ENCODE measurements at regions not wholly inside any gene's neighbourhood (a gene's known extent, or its start where the extent isn't known, plus 50 kb on each side); places are given as distances from the start of the nearest gene placed in this dataset.

GRCh38 chr3:180534828-180535227 lies 67.1 kb upstream of the TTC14 start:
- CTCF ChIA-PET = no interaction called here
- POLR2A ChIA-PET = no interaction called here
- DNase-seq = no peak
- no CpG with 5 or more reads among the region's 2 CpGs for WGBS (ENCODE audit: insufficient coverage)
- no peaks in the 10 kb centered on the region for H3K36me3 ChIP-seq (ENCODE audit: control insufficient read depth in 4 of 4, insufficient read depth in 4 of 4, low read length in 3 of 4)
- H3K4me1 ChIP-seq (ENCODE audit: control extremely low read depth in 1 of 4, control insufficient read depth in 4 of 4, insufficient read depth in 4 of 4, low read length in 3 of 4) = no peaks in the 10 kb centered on the region
- peaks cover 0 to 1% (median 0%) of the 10 kb centered on the region in 5 experiments for H3K9me3 ChIP-seq (ENCODE audit: control extremely low read depth in 1 of 5, control insufficient read depth in 4 of 5, insufficient read depth in 2 of 5, low read depth in 1 of 5, low read length in 4 of 5)
- no peak overlapping the region for H3K27ac ChIP-seq (ENCODE audit: insufficient read depth in 1 of 2, low read depth in 1 of 2, low read length in 2 of 2, poor library complexity in 1 of 2, severe bottlenecking in 2 of 2)
- H3K27me3 ChIP-seq (replicated peaks in 2 of 5; ENCODE audit: control insufficient read depth in 4 of 5, insufficient read depth in 5 of 5, low read length in 4 of 5) = no peaks in the 10 kb centered on the region
- no peak overlapping the region for H3K4me3 ChIP-seq (ENCODE audit: control insufficient read depth in 1 of 7, extremely low read depth in 1 of 7, insufficient read depth in 4 of 7, low read depth in 2 of 7, low read length in 6 of 7)

GRCh38 chr3:180538493-180538892 lies 63.5 kb upstream of the TTC14 start:
- Histone ChIP-seq H3K4me1 (ENCODE audit: control extremely low read depth in 1 of 4, control insufficient read depth in 4 of 4, insufficient read depth in 4 of 4, low read length in 3 of 4) (no peaks in the 10 kb centered on the region), H3K4me3 (ENCODE audit: control insufficient read depth in 1 of 7, extremely low read depth in 1 of 7, insufficient read depth in 4 of 7, low read depth in 2 of 7, low read length in 6 of 7) (no peak overlapping the region), H3K27me3 (replicated peaks in 2 of 5; ENCODE audit: control insufficient read depth in 4 of 5, insufficient read depth in 5 of 5, low read length in 4 of 5) (no peaks in the 10 kb centered on the region), H3K27ac (ENCODE audit: insufficient read depth in 1 of 2, low read depth in 1 of 2, low read length in 2 of 2, poor library complexity in 1 of 2, severe bottlenecking in 2 of 2) (no peak overlapping the region), H3K36me3 (ENCODE audit: control insufficient read depth in 4 of 4, insufficient read depth in 4 of 4, low read length in 3 of 4) (no peaks in the 10 kb centered on the region), H3K9me3 (ENCODE audit: control extremely low read depth in 1 of 5, control insufficient read depth in 4 of 5, insufficient read depth in 2 of 5, low read depth in 1 of 5, low read length in 4 of 5) (peaks cover 0 to 1% (median 0%) of the 10 kb centered on the region in 5 experiments)
- CTCF ChIA-PET = no interaction called here
- POLR2A ChIA-PET = no interaction called here
- DNase-seq = no peak

- H3K27ac ChIP-seq (ENCODE audit: insufficient read depth in 1 of 2, low read depth in 1 of 2, low read length in 2 of 2, poor library complexity in 1 of 2, severe bottlenecking in 2 of 2) = no peak overlapping the region
- DNase-seq = no peak
- no peaks in the 10 kb centered on the region for H3K4me1 ChIP-seq (ENCODE audit: control extremely low read depth in 1 of 4, control insufficient read depth in 4 of 4, insufficient read depth in 4 of 4, low read length in 3 of 4)
- ChIA-PET POLR2A (no interaction called here), CTCF (no interaction called here)
- peaks cover 0 to 1% (median 0%) of the 10 kb centered on the region in 5 experiments for H3K9me3 ChIP-seq (ENCODE audit: control extremely low read depth in 1 of 5, control insufficient read depth in 4 of 5, insufficient read depth in 2 of 5, low read depth in 1 of 5, low read length in 4 of 5)
- H3K27me3 ChIP-seq (replicated peaks in 2 of 5; ENCODE audit: control insufficient read depth in 4 of 5, insufficient read depth in 5 of 5, low read length in 4 of 5) = no peaks in the 10 kb centered on the region
- WGBS (ENCODE audit: insufficient coverage) = no CpG with 5 or more reads among the region's 2 CpGs
- no peaks in the 10 kb centered on the region for H3K36me3 ChIP-seq (ENCODE audit: control insufficient read depth in 4 of 4, insufficient read depth in 4 of 4, low read length in 3 of 4)
- no peak overlapping the region for H3K4me3 ChIP-seq (ENCODE audit: control insufficient read depth in 1 of 7, extremely low read depth in 1 of 7, insufficient read depth in 4 of 7, low read depth in 2 of 7, low read length in 6 of 7)
Measured at GRCh38 chr3:180543877-180544276, 58.1 kb upstream of the TTC14 start.

- CTCF ChIA-PET = no interaction called here
- Histone ChIP-seq H3K36me3 (ENCODE audit: control insufficient read depth in 4 of 4, insufficient read depth in 4 of 4, low read length in 3 of 4) (no peaks in the 10 kb centered on the region), H3K27ac (ENCODE audit: insufficient read depth in 1 of 2, low read depth in 1 of 2, low read length in 2 of 2, poor library complexity in 1 of 2, severe bottlenecking in 2 of 2) (no peak overlapping the region), H3K4me3 (ENCODE audit: control insufficient read depth in 1 of 7, extremely low read depth in 1 of 7, insufficient read depth in 4 of 7, low read depth in 2 of 7, low read length in 6 of 7) (no peak overlapping the region), H3K4me1 (ENCODE audit: control extremely low read depth in 1 of 4, control insufficient read depth in 4 of 4, insufficient read depth in 4 of 4, low read length in 3 of 4) (no peaks in the 10 kb centered on the region), H3K9me3 (ENCODE audit: control extremely low read depth in 1 of 5, control insufficient read depth in 4 of 5, insufficient read depth in 2 of 5, low read depth in 1 of 5, low read length in 4 of 5) (no peaks in the 10 kb centered on the region), H3K27me3 (replicated peaks in 2 of 5; ENCODE audit: control insufficient read depth in 4 of 5, insufficient read depth in 5 of 5, low read length in 4 of 5) (no peaks in the 10 kb centered on the region)
- no peak for DNase-seq
- POLR2A ChIA-PET = no interaction called here
- WGBS (ENCODE audit: insufficient coverage) = no CpG with 5 or more reads among the region's 1 CpG
Measured at GRCh38 chr3:180546863-180547262, 55.1 kb upstream of the TTC14 start.

GRCh38 chr3:180548050-180548449 lies 53.9 kb upstream of the TTC14 start:
- H3K4me1 ChIP-seq (ENCODE audit: control extremely low read depth in 1 of 4, control insufficient read depth in 4 of 4, insufficient read depth in 4 of 4, low read length in 3 of 4) = no peaks in the 10 kb centered on the region
- POLR2A ChIA-PET = no interaction called here
- WGBS (ENCODE audit: insufficient coverage) = 77% methylated on average over 1 of the region's 1 CpG
- no peaks in the 10 kb centered on the region for H3K9me3 ChIP-seq (ENCODE audit: control extremely low read depth in 1 of 5, control insufficient read depth in 4 of 5, insufficient read depth in 2 of 5, low read depth in 1 of 5, low read length in 4 of 5)
- H3K4me3 ChIP-seq (ENCODE audit: control insufficient read depth in 1 of 7, extremely low read depth in 1 of 7, insufficient read depth in 4 of 7, low read depth in 2 of 7, low read length in 6 of 7) = no peak overlapping the region
- H3K27ac ChIP-seq (ENCODE audit: insufficient read depth in 1 of 2, low read depth in 1 of 2, low read length in 2 of 2, poor library complexity in 1 of 2, severe bottlenecking in 2 of 2) = no peak overlapping the region
- CTCF ChIA-PET = no interaction called here
- no peaks in the 10 kb centered on the region for H3K27me3 ChIP-seq (replicated peaks in 2 of 5; ENCODE audit: control insufficient read depth in 4 of 5, insufficient read depth in 5 of 5, low read length in 4 of 5)
- no peak for DNase-seq
- H3K36me3 ChIP-seq (ENCODE audit: control insufficient read depth in 4 of 4, insufficient read depth in 4 of 4, low read length in 3 of 4) = no peaks in the 10 kb centered on the region
